ENCODE measurements at regions not wholly inside any gene's neighbourhood (a gene's known extent, or its start where the extent isn't known, plus 50 kb on each side); places are given as distances from the start of the nearest gene placed in this dataset.

DNA sequence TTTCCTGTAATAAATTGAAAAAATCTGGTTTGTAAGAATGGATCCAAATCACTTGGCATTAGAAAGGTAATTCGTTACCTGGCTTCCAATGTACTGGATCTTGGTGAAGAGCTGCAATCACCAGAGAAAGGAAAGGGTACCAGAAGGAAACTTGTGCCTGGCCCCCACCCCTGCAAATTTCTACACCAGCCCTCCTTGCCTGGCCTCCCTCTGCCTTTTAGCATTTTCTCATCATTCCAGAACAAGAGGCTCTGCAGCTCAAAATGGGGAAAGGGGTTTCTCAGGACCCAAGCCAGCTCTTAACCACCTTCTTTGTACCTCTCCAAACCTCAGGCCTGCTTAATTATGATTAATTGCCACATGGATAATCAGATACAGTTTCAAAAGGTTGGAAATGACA lies 612.8 kb upstream of the MGMT start:
- no peak for DNase-seq (ENCODE audit: low spot score)

DNA sequence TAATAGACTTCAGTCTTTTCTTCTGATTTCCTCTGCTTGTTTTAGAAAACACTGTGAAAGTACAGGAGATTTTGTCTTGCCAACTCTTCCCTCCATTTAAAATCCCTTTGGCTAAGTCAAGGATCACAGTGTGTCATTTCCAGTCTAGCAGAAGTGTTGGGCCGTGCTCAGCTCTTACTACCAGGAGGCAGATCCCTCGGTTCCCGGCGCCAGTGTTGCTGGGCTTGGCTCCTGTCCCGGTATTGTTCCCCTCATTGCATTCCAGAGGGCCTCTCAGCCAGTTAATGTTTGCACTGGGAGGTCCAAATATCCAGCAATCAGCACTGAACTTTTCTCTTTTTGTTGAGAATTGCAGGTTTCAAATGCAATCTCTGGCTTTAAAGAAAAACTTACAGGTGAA lies 612.1 kb upstream of the MGMT start:
- no peak for DNase-seq (ENCODE audit: low spot score)

DNA sequence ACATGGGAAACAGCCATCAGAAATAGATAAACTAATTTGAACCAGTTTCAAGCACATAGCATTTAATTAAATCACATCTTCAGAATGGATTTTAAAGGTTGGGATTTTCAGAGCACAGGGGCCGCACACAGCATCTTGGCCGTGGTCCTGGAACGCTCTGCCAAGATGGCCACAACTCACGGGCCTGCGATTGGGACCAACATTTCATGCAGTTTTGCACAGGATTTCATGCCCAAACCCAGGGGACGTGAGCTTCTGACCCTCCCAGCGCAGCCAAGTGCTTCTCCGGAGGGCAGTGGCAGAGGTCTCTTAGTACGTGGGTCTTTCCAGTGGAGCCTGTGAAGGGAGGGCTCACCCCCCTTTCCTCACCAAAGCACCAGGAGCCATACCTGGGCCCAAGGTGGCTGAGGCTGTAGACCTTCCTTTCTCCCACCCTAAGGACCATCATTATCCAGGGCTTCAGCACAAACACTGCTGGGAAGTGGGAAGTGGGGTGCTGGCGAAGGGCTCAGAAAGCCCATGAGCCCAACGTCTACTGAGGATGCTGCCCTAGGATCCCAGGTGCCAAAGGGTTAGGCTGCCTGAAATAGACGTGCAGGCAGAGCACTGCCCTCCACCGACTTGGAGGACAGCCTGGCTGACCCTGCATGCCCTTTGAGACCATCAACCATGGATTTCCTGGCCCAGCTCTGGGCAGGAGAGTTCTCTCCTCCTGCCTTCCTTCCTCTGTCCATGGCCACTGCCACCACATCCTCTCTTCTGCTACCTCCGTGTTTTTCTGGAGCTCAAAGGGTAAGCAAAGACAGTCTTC lies 611.2 kb upstream of the MGMT start:
- no peak for DNase-seq (ENCODE audit: low spot score)

DNA sequence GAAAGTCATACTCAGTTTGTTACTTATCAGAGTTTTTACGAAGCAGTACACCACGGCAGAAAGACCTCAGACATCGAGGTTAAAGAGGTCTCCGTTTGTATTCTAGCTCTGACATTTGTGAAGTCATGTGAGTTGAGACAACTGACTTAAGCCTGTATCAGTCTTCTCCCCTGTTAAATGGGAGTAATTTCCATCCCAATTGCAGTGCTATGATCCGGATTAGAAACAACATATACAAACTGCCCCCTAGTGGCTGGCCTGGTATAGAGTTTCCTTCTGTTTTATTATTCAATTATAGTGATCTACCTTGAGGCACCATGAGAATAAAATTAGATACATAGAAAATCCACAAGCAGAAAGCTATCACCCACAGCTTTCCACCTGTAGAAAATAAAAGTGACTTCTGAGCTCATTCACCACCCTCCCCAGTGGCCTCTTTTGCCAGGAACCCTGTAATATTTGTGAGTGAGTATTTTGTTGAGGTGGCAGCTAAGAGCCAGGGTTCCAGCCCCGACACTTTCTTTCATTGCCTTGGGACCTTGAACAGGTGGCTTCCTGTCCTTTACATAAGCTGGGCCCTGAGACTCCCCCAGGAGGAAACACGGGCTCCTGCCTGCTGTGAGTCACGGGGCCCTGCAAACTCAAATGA lies 607.2 kb upstream of the MGMT start:
- DNase-seq (ENCODE audit: low spot score), result no peak

DNA sequence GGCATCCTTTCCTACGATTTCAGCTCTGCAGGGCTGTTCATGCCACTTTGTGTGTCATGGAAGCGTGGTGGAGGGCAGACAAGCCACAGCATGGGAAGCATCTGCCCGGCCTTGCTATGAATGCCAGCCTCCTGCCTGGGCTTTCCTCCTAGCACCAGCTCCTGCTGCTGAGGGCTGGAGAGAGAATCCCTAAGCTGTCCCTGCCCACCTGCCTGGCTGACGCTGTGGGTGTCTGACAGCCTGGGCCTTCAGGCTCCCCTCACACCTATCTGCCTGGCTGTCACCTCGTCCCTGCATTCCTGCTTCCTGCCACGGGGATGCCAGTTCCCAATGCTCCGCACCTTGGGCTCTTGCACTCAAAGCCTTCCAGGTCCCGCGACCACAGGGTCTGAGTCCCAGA lies 606.5 kb upstream of the MGMT start:
- no peak for DNase-seq (ENCODE audit: low spot score)

DNA sequence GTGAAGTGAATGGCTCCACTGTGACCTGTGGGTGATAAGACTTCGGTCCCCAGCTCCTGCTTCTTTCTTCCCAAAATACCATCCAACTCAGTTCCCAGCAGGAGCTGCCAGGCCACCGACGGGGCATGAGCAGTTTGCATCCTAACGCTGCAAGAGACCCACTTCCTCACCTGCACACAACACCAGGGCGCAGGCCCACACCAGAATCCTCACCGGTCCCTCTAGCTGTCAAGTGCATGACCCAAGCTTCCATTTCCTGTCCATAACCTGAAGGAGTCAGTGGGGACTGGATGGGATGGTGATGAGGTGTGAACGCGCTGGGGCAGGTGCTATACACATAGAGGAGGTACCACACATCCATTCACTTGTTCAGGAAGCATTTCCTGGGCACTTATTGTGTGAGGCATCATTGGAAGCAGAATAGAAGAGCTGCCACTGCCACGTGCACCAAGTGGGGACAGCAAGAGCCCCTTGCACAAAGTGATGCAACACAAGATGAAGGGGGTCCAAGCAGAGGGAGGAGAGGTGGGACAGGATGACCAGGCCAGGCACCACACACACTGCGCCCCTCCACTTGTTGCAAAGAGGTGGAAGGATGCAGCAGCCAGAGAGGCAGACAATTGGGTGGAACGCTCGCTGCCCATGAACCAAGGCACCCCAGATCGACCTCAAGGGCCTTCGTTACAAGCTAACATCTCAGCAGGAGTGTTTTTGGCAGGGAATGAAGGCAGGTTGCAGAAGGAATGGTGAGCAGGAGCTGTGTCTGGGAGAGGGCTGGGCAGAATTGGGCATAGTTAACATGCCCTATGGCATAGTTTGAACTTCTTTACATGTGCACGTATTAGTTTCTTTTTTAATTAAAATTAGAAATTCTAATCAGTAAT lies 605.8 kb upstream of the MGMT start:
- no peak for DNase-seq (ENCODE audit: low spot score)

DNA sequence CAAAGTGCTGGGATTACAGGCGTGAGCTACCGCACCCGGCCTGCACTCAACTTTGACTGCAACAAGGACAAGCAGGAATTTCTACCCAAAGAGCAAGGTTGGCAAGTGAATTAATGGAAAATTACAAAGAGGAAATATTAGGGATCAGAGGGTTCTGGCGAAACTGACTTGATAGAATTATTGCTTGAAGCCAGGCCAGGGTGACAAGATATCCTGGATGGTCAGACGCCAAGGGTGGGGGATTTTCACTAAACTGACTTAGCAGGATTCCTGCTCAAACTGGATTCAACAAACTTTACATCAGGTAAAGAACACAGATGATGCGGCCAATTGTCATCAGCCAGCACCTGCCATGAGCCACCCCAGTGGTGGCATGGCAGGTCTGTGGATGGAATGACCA lies 603.6 kb upstream of the MGMT start:
- no peak for DNase-seq (ENCODE audit: low spot score)

DNA sequence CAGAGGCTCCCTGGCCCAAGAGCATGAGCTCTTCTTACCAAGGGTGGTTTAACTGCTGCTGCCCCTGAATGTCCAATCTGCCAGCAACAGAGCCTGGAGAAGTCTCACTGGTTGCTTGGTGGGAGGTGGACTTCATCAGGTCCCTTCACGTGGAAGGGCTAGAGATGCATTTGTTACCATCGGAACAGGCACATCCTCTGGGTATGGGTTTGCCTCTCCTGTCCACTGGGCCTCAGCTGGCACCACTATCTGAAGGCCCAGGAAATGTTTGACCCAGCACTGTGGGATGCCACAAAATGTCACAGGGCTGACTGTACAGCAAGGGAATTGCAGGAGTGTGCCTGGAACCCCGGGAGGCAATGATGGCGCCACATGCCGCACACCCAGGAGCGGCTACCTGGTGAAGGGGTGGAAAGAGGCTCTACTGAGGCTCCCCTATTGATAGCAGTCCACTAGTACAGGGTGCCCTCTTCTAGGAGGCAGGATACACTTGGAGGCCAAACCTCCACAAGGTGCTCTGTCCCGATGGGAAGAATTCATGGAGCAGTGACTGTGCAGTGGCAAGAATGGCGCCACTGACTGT lies 603.1 kb upstream of the MGMT start:
- no peak for DNase-seq (ENCODE audit: low spot score)

DNA sequence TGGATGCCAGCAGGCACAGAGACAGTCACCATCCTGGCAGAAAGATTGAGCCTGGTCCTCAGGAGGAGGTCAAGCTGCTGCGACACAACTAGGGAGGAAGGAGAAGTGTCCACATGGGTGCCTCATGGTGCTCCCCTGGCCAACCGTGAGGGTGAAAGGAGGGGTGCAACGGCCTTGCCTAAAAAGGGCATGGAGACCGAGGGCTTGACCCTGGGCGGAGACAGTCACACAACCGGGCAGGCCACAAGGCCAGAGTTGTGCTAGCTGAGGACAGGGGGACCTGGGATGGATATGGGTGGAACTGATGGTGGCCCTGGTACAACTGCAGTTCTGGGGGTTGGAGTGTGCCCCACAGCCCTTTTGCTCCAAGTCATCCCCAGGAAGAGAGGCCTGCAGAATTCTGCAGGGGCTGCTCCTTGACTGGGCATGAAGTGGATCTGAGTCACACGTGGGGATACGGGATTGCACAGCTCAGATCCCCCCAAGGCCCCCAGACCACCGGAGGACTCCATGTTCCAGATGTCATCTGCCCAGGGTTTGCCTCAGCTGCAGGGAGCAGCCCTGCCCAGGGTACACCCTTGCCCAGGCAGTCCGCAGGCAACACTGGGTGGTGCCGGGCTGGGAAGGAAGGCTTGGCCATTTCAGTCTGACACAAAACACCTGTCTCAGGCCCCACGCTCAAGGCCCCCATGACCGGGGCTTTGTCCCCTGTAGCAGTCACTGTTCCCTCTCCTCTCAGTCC lies 602.3 kb upstream of the MGMT start:
- DNase-seq (ENCODE audit: low spot score), result no peak

DNA sequence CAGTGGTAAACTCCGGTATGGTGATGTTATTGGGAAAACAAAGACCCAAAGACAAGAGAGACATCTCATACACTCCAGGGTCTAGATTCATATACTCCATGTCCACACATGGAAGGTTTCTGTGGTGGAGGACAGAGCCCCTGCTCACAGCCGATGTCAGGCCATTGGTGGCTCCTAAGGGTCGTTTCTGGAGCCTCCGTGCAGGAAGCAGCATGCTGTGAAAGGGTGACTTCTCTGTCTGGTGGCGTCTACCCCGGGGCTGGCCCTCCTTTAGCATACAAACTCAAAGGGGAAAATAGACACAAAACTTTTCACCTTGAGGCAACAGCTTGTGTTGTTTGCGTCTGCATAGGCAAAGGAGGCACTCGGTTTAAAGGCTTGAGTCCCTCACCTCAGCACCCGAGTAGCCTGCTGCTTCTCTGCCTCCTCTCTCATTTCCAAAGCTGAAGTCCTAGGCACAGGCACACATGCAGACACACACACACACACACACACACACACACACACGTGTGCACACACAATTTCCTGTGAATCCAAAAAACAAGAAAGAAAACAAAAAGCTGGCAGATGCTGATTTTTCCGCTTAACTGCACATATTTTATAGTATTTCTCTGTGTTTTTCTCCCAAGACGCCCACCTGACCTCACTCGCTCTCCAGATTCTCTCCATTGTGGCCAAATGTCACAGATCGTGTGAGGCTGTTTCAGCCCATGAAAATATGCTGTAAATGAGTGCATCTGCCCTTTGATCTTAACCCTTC lies 601.4 kb upstream of the MGMT start:
- no peak for DNase-seq (ENCODE audit: low spot score)

DNA sequence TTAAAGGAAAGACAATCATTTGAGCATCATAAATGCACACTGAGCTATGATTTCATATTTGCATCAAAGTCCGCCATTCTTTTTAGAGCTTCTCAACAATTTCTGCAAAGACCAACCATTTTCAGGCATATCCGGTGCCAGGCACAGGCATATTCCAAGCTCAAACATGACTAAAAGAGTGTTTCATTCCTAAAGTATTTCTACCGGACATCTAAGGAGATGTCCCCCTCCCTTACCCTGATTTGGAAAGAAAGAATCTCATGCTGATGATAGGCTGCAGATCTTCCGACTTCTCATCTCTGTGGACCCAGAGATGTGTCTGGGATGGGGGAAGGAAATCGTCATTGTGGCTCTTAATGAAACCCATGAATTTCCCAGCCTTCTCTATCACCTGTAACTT lies 600.5 kb upstream of the MGMT start:
- no peak for DNase-seq (ENCODE audit: low spot score)

DNA sequence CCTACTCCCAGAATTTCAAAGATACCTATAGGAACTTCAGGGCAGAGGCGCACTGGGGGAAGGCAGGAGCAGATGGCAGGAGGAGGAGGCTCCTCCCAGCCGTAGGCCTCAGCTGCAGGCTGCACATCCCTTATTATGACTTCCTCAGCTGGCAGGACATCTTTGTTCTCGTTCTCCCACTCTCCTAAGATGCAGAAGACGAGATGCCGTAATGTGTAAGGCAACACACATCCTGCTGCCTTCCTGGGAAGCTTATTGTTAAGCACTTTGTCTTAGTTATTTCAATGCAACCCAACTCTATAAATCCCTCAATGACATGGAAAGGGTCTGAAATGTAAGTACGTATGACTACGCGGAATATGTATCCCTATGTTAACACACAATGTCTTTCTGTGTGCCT lies 599.8 kb upstream of the MGMT start:
- DNase-seq (ENCODE audit: low spot score), result no peak

DNA sequence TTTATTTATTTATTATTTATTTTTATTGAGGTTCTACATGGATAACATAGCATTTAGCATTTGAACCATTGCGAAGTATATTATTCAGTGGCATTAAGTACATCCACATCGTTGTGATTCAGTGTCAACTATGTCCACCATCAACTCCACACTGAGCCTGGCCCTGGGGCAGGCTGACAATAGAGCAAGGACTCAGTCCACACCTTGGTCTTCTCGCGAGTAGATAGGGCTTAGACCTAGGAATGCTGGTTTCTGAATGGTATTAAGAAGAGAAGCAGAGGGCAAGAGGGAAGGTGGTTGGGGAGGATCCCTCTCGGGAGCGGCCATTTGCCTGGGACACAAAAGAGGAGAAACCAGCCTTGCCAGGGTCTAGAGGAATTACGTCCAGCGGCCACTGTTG lies 599.2 kb upstream of the MGMT start:
- no peak for DNase-seq (ENCODE audit: low spot score)

DNA sequence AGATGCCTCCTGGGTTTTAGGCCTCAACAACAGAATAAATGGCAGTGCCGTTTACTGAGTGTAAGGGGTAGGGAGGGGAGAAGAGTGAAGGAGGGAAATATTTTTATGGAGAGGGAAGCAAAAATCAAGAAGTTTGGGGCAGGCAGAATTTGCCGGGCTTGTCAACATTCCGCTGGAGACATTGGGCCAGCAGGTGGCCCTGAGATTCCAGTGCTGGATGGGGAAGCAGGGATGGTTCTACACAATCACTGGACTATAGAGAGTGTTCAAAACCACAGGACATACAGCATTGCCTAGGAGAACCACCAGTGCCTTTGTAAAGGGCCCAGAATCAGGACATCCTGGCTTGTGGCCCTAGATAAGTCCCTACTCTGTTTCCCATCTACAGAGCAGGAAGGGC lies 598.6 kb upstream of the MGMT start:
- no peak for DNase-seq (ENCODE audit: low spot score)

DNA sequence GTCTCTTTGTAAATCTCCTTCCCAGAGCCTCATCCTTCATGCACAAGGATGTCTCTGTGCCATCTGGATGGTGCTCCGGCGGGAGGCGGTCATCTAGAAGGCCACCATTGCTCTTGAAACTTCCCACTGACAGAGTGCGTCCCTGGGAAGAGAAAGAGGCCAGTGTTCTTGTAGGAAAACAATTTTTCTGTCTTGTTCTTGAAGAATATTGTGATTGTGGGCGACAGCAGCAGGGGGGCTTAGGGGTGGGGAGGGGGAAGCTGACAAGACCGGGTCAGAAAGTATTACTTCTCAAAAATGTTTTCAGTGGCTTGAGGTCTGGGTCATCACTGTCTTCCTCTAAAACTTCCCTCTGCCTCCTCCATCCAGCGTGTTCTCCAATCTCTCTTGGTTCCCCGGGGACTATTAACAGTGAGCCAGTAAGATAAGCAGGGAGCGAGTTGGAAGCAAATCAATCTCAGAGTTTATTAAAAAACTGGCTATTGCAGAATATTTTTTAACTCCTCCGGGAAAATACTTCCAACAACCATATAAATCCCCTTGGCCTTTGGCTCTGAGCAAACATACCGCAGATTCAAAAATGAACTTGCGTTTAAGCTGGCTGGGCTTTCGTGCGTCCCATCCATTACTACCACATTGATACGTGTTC lies 597.8 kb upstream of the MGMT start:
- DNase-seq (ENCODE audit: low spot score), result no peak

DNA sequence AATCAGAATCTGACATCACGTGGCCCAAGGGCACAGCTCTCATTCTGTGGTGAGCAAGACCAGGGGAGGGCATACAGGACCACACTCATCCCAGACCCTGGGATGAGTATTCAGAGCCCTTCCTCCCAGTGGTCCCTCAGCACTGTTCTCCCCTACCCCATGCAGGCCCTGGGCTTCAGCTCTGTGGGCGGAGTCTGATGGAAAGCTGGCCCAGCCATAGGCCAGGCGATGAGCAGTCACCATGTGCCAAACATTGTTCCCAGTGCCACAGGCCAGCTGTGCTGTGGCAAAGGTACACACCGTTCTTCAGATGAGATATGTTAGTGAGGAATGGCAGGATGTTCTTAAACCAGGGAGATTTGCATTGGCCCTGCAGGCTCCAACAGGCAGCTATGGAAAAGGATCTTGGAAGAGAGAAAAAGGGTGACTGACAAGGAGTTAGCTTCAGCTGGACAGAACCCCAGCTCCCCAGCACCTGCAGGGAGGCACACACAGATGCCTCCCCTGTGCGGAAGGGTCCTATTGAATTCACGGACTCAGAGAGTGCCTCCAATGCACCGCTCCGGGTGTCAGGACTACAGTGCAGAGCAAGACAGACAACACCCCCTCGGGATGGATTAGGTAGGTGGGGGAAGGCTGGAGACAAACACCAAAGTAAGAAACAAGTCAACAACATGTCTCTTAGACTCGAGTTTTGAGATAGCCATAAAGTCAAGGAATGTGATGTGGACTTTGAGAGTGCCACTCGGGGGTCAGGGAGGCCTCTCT lies 596.0 kb upstream of the MGMT start:
- no peak for DNase-seq (ENCODE audit: low spot score)

DNA sequence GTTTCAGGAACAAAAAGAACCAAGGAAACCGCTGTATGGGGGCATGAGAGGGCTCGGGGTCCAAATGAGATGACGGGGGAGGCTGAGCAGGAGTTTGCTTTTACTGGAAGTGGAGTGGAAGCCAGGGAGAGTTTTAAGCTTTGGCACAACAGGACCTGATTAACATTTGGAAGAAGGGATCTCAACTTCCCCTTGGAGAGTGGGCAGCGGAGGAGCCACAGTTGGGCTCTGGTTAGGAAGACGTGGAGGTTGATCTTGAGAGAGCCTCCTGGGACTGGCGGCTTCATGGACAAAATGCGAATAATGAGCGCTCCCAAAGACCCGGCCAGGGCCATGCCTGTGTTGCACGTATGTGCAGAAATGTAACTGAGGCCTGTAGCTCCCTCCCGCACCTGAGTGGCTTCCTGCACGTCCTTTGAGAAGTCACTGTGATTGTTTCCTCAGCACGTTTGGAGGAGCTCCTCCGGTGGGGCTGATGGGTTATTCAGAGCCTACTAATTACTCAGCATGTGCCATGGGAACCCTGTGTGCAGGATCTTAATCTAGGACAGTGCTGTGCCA lies 595.3 kb upstream of the MGMT start:
- DNase-seq (ENCODE audit: low spot score), result no peak

DNA sequence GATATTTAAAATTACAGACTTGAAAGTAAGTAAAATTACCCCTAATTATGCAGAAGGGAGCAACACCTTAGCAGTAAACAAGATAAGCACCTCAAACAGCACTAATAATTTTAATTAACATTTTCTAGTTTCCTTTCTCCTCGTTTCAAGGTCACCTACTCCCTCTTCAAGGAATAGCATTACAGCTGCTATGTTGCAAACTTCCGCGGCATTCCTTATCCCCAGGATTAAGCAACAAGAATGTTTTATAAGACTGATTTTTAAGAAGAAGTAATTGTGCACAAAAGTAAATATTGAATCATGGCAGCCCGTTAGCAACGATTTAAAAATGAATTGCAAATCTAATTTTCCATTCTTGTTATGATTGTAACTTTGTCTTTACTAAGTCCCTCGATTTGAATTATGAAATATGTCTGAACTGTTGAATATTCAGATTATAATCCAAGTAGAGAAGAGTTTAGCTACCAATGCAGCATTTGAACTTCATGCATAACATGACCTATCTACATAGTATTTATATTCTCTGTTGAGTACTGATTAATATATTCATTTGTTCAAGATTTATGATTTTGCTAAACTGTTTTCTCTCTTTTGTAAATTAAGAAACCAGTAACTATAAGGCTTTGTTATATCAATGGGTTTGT lies 593.5 kb upstream of the MGMT start:
- DNase-seq (ENCODE audit: low spot score), result no peak

DNA sequence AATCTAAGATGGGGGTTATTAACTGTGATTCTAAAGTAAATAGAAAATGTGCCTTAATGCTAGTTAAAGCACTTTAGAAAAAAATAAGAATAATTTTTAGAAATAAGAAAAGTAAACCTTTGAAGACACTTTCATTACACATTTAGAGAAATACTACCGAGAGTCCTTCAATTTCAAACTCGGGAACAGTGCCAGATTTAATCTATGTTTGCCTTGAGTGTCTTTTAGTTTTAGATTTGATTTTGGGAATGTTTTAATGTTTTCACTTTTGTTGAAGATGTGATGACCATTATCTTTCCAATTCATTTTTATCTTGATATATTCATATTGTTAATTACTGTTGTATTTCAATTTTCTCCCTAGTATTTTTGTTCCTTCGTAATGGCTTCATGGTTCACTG lies 592.7 kb upstream of the MGMT start:
- no peak for DNase-seq (ENCODE audit: low spot score)
